GM23248 (cell line): ENCODE measurements at regions not wholly inside any gene's neighbourhood (a gene's known extent, or its start where the extent isn't known, plus 50 kb on each side); places are given as distances from the start of the nearest gene placed in this dataset.

Source experiments
- DNase-seq: peaks from one replicate; pipeline ENCODE4 v3.0.0-alpha.2; 2015
- H2AFZ ChIP-seq: fragments of 200-600 bp; sonication (generic); 2 replicates; pipeline ENCODE4 v1.6.1; 2016; ENCODE audit warnings: antibody characterized with exemption
- H3F3A ChIP-seq: fragments of 200-600 bp; sonication (generic); 2 replicates; pipeline ENCODE4 v1.6.1; 2016; ENCODE audit warnings: mild to moderate bottlenecking, antibody characterized with exemption, mixed run types; ENCODE audit not compliant: insufficient read depth
- H3K27ac ChIP-seq: fragments of 200-600 bp; sonication (generic); 2 replicates; pipeline ENCODE4 v1.5.1; 2016; ENCODE audit warnings: mild to moderate bottlenecking
- H3K27me3 ChIP-seq: fragments of 200-600 bp; sonication (generic); replicated peaks from 2 replicates; pipeline ENCODE4 v1.6.1; 2016; ENCODE audit warnings: mild to moderate bottlenecking; ENCODE audit not compliant: insufficient read depth
- H3K36me3 ChIP-seq: fragments of 200-600 bp; sonication (generic); 2 replicates; pipeline ENCODE4 v1.6.1; 2016; ENCODE audit warnings: low read depth, mild to moderate bottlenecking
- H3K4me1 ChIP-seq: fragments of 200-600 bp; sonication (generic); 2 replicates; pipeline ENCODE4 v1.6.1; 2016; ENCODE audit warnings: mild to moderate bottlenecking; ENCODE audit not compliant: insufficient read depth
- H3K4me2 ChIP-seq: fragments of 200-600 bp; sonication (generic); one replicate; pipeline ENCODE4 v1.6.1; 2016; ENCODE audit warnings: mild to moderate bottlenecking; ENCODE audit not compliant: unreplicated experiment
- H3K4me3 ChIP-seq: fragments of 200-600 bp; sonication (generic); 2 replicates; pipeline ENCODE4 v1.5.1; 2016; ENCODE audit warnings: mild to moderate bottlenecking
- H3K79me2 ChIP-seq: fragments of 200-600 bp; sonication (generic); 2 replicates; pipeline ENCODE4 v1.6.1; 2016; ENCODE audit warnings: mild to moderate bottlenecking; ENCODE audit not compliant: insufficient read depth
- H3K9ac ChIP-seq: fragments of 200-600 bp; sonication (generic); 2 replicates; pipeline ENCODE4 v1.6.1; 2016; ENCODE audit warnings: mild to moderate bottlenecking
- H3K9me2 ChIP-seq: fragments of 200-600 bp; sonication (generic); 2 replicates; pipeline ENCODE4 v1.6.1; 2016; ENCODE audit warnings: mixed run types, mild to moderate bottlenecking, moderate library complexity; ENCODE audit not compliant: insufficient read depth
- H3K9me3 ChIP-seq: fragments of 200-600 bp; sonication (generic); one replicate; pipeline ENCODE4 v1.6.1; 2017; ENCODE audit warnings: low read depth
- H4K20me1 ChIP-seq: fragments of 200-600 bp; sonication (generic); 2 replicates; pipeline ENCODE4 v1.6.0; 2016; ENCODE audit not compliant: insufficient read depth
- EZH2 ChIP-seq: fragments of 200-600 bp; sonication (generic); IDR thresholded peaks from 2 replicates; pipeline ENCODE4 v1.6.1; 2018; ENCODE audit warnings: antibody characterized with exemption, mild to moderate bottlenecking; ENCODE audit not compliant: insufficient read depth, poor library complexity, severe bottlenecking
- EZH2phosphoT487 ChIP-seq: fragments of 200-600 bp; sonication (generic); IDR thresholded peaks from 2 replicates; pipeline ENCODE4 v1.6.1; 2018; ENCODE audit warnings: antibody characterized with exemption, moderate library complexity, mild to moderate bottlenecking, low read depth; ENCODE audit not compliant: insufficient read depth
- WGBS, 2 experiments: methylation state at CpG; one replicate each; pipeline ENCODE4 v1.1.6; 2015 to 2017; ENCODE audit warnings: low lambda C conversion rate in 2 of 2, low coverage in 1 of 2; ENCODE audit errors: missing lambda C conversion rate in 2 of 2; 5-methylcytosine and 5-hydroxymethylcytosine counted together
- in situ Hi-C: fragments of 300-500 bp; cut with MboI; formaldehyde crosslinking; loops from 2 replicates; pipeline ENCODE4 v1.15.0; 2020

GRCh38 chr11:80973786-80974185 is 1533.0 kb upstream of the TENM4 start:
- no peaks in the 10 kb centered on the region for H3K36me3 ChIP-seq
- in situ Hi-C loops, result no loop called here
- no peaks in the 10 kb centered on the region for H3K9me2 ChIP-seq
- H4K20me1 ChIP-seq, result no peaks in the 10 kb centered on the region
- no peak overlapping the region for H3K4me3 ChIP-seq
- no peaks in the 10 kb centered on the region for H3K27me3 ChIP-seq
- no peak overlapping the region for H3K9ac ChIP-seq
- H2AFZ ChIP-seq, result no peak overlapping the region
- H3K79me2 ChIP-seq, result no peaks in the 10 kb centered on the region
- no peak overlapping the region for H3K27ac ChIP-seq
- DNase-seq, result no peak
- no peaks in the 10 kb centered on the region for H3F3A ChIP-seq
- no peaks in the 10 kb centered on the region for H3K4me1 ChIP-seq
- TF ChIP-seq EZH2phosphoT487 (no peak), EZH2 (no peak)
- no peak overlapping the region for H3K4me2 ChIP-seq
- H3K9me3 ChIP-seq, result no peaks in the 10 kb centered on the region
- WGBS, 2 experiments, result 60 to 76% methylated on average over 2 of the region's 2 CpGs

GRCh38 chr11:80970037-80970436 is 1529.2 kb upstream of the TENM4 start:
- H3K79me2 ChIP-seq, result no peaks in the 10 kb centered on the region
- TF ChIP-seq EZH2 (no peak), EZH2phosphoT487 (no peak)
- 0 out of 2 replicates have a peak, but pooled peaks cover under 1% of the 10 kb centered on the region for H3K27me3 ChIP-seq
- no peak overlapping the region for H3K9ac ChIP-seq
- no peaks in the 10 kb centered on the region for H3K4me1 ChIP-seq
- no peak overlapping the region for H3K4me3 ChIP-seq
- no peaks in the 10 kb centered on the region for H3K9me2 ChIP-seq
- no peak for DNase-seq
- H2AFZ ChIP-seq, result no peak overlapping the region
- no peak overlapping the region for H3K27ac ChIP-seq
- no peaks in the 10 kb centered on the region for H3K9me3 ChIP-seq
- H3K4me2 ChIP-seq, result no peak overlapping the region
- H3F3A ChIP-seq, result no peaks in the 10 kb centered on the region
- no peaks in the 10 kb centered on the region for H4K20me1 ChIP-seq
- H3K36me3 ChIP-seq, result no peaks in the 10 kb centered on the region
- in situ Hi-C loops, result no loop called here

- H2AFZ ChIP-seq, result no peak overlapping the region
- 78 to 79% methylated on average over 5 of the region's 5 CpGs for WGBS, 2 experiments
- no peak for DNase-seq
- TF ChIP-seq EZH2 (no peak), EZH2phosphoT487 (no peak)
- in situ Hi-C loops, result no loop called here
- no peaks in the 10 kb centered on the region for H4K20me1 ChIP-seq
- no peaks in the 10 kb centered on the region for H3K9me2 ChIP-seq
- H3K79me2 ChIP-seq, result no peaks in the 10 kb centered on the region
- H3K27me3 ChIP-seq, result 0 out of 2 replicates have a peak, but pooled peaks cover 7% of the 10 kb centered on the region
- no peaks in the 10 kb centered on the region for H3K36me3 ChIP-seq
- no peak overlapping the region for H3K4me2 ChIP-seq
- no peak overlapping the region for H3K27ac ChIP-seq
- no peak overlapping the region for H3K9ac ChIP-seq
- H3K4me1 ChIP-seq, result no peaks in the 10 kb centered on the region
- no peak overlapping the region for H3K4me3 ChIP-seq
- H3K9me3 ChIP-seq, result no peaks in the 10 kb centered on the region
- H3F3A ChIP-seq, result no peaks in the 10 kb centered on the region
These were observed 1526.8 kb upstream of the TENM4 start for GRCh38 chr11:80967649-80968048.

DNA sequence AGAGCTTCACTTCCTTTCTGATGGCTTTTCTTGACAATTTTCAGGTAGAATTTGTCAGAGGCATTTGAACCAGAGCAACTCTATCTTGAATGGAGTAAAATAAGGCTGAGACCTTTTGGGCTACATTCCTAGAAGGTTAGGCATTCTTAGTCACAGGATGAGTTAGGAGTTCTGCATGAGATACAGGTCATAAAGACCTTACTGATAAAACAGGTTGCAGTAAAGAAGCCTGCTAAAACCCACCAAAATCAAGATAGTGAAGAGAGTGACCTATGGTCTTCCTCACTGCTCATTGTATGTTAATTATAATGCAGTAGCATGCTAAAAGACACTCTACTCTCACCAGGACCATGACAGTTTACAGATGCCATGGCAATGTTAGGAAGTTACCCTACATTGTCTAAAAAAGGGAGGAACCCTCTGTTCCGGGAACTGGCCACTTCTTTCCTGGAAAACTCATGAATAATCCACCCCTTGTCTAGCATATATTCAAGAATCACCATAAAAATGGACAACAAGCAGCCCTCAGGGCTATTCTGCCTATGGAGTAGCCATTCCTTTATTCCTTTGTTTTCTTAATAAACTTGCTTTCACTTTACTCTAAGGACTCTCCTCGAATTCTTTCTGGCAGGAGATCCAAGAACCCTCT is 1519.7 kb upstream of the TENM4 start:
- Histone ChIP-seq H3K79me2 (no peaks in the 10 kb centered on the region), H3K9me2 (no peaks in the 10 kb centered on the region), H4K20me1 (no peaks in the 10 kb centered on the region), H3K9me3 (no peaks in the 10 kb centered on the region), H3K4me3 (no peak overlapping the region), H3K27ac (no peak overlapping the region), H3K4me2 (peak overlapping the region; percentile 72), H2AFZ (no peak overlapping the region), H3K36me3 (no peaks in the 10 kb centered on the region), H3F3A (peaks cover 23% of the 10 kb centered on the region), H3K4me1 (peaks cover 34% of the 10 kb centered on the region), H3K27me3 (0 out of 2 replicates have a peak, but pooled peaks cover 7% of the 10 kb centered on the region), H3K9ac (no peak overlapping the region)
- 74 to 79% methylated on average over 2 of the region's 2 CpGs for WGBS, 2 experiments
- in situ Hi-C loops, result no loop called here
- DNase-seq, result peak; percentile 26
- TF ChIP-seq EZH2 (no peak), EZH2phosphoT487 (no peak)

DNA sequence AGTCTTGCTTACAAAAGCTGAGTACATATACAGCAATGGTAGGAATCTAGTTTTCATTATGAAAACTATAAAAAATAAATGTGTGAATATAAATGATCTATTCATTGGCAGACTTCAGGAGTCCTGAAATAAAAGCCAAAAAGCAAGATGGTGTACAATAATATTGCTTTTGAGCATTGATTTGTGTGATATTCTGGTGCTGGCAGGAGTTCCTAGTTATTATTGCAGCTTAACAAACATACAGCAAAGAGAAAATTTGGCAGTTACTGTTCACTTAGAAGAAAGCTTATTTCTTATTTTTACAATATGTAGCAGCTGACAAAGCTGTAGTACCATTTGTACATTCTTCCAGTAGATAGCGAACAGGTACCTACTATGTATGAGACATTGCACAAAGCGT is 1518.9 kb upstream of the TENM4 start:
- Histone ChIP-seq H3K9ac (no peak overlapping the region), H3F3A (peaks cover 23% of the 10 kb centered on the region), H3K27me3 (0 out of 2 replicates have a peak, but pooled peaks cover 4% of the 10 kb centered on the region), H3K27ac (no peak overlapping the region), H3K79me2 (no peaks in the 10 kb centered on the region), H3K9me2 (no peaks in the 10 kb centered on the region), H2AFZ (no peak overlapping the region), H4K20me1 (no peaks in the 10 kb centered on the region), H3K4me3 (no peak overlapping the region), H3K36me3 (no peaks in the 10 kb centered on the region), H3K9me3 (no peaks in the 10 kb centered on the region), H3K4me1 (peaks cover 34% of the 10 kb centered on the region), H3K4me2 (peak overlapping the region; percentile 72)
- in situ Hi-C loops, result no loop called here
- no peak for DNase-seq
- WGBS, 2 experiments, result 93 to 98% methylated on average over 2 of the region's 2 CpGs
- no peak for TF ChIP-seq EZH2
- TF ChIP-seq EZH2phosphoT487, result no peak
